Upper lobe of left lung (tissue), 6 donors: ENCODE measurements at regions not wholly inside any gene's neighbourhood (a gene's known extent, or its start where the extent isn't known, plus 50 kb on each side); places are given as distances from the start of the nearest gene placed in this dataset.

Experiments
- ATAC-seq, 2 donors: fragments of 200-7000 bp; cut with Tn5 transposase; one replicate each; pipeline ENCODE4 v1.9.1; 2022; ENCODE audit warnings: mild to moderate bottlenecking in 2 of 2, moderate library complexity in 2 of 2; ENCODE audit not compliant: low FRiP score in 2 of 2
- DNase-seq, 2 donors: peaks; one replicate each; pipeline ENCODE4 v3.0.0-alpha.2; 2019 to 2020
- H3K27ac ChIP-seq, 4 donors: fragments of 200-600 bp; sonication (generic); one replicate each; pipeline ENCODE4 v1.5.1; 2016 to 2019
- H3K27me3 ChIP-seq, 4 donors: fragments of 200-600 bp; sonication (generic); one replicate each; pipeline ENCODE4 v1.5.1; 2017 to 2019
- H3K36me3 ChIP-seq, 4 donors: fragments of 200-600 bp; sonication (generic); one replicate each; pipeline ENCODE4 v1.5.1; 2016 to 2019
- H3K4me1 ChIP-seq, 4 donors: fragments of 200-600 bp; sonication (generic); one replicate each; pipeline ENCODE4 v1.5.1; 2018 to 2019
- H3K4me3 ChIP-seq, 4 donors: fragments of 200-600 bp; sonication (generic); one replicate each; pipeline ENCODE4 v1.5.1; 2017 to 2019; ENCODE audit warnings: mild to moderate bottlenecking in 2 of 4, moderate library complexity in 1 of 4
- H3K9me3 ChIP-seq, 4 donors: fragments of 200-600 bp; sonication (generic); one replicate each; pipeline ENCODE4 v1.5.1; 2018 to 2019
- EP300 ChIP-seq, 4 donors: sonication (generic); formaldehyde crosslinking; IDR thresholded peaks; one replicate each; pipeline ENCODE4 v1.5.1; 2017; ENCODE audit warnings: antibody characterized with exemption in 4 of 4, control low read depth in 2 of 4
- POLR2A ChIP-seq, 4 donors: fragments of 450-650 bp; IDR thresholded peaks; one replicate each; pipeline ENCODE4 v1.5.1; 2016 to 2017; ENCODE audit warnings: antibody characterized with exemption in 4 of 4, mild to moderate bottlenecking in 2 of 4
- POLR2AphosphoS5 ChIP-seq, 2 donors: sonication (generic); formaldehyde crosslinking; IDR thresholded peaks; one replicate each; pipeline ENCODE4 v1.5.1; 2017; ENCODE audit warnings: antibody characterized with exemption in 2 of 2
- WGBS, 2 donors: methylation state at CpG; one replicate each; pipeline ENCODE4 v1.1.5; 2017 to 2018; 5-methylcytosine and 5-hydroxymethylcytosine counted together
- TF ChIP-seq, protein P1 (sequence below), 6 experiments: fragments of 450-650 bp in 4 of 6; fragments of 200-600 bp in 2 of 6; sonication (generic) in 2 of 6; IDR thresholded peaks; one replicate each; pipeline ENCODE4 v1.5.1; 2016 to 2019; ENCODE audit warnings: antibody characterized with exemption in 6 of 6
- donor health status: DM: no; HTN: no; CAD: no; lungs with moderate emphysema.
- donor health status: DM: no; HTN: yes; CAD: no; lungs with severe emphysema.

GRCh38 chr2:118209727-118210126, 121.5 kb downstream of the INSIG2 start:
- Histone ChIP-seq H3K27me3 (no peaks in the 10 kb centered on the region), H3K4me1 (no peaks in the 10 kb centered on the region), H3K9me3 (no peaks in the 10 kb centered on the region), H3K36me3 (no peaks in the 10 kb centered on the region), H3K4me3 (no peak overlapping the region), H3K27ac (no peak overlapping the region)
- DNase-seq = no peak
- ATAC-seq = no peak
- WGBS, 2 donors = 89 to 93% methylated on average over 1 of the region's 1 CpG
- TF ChIP-seq EP300 (IDR thresholded peaks at IDR 0.05) = no peak
- no peak for TF ChIP-seq POLR2A (IDR thresholded peaks at IDR 0.05)

GRCh38 chr2:118207889-118208288, 119.6 kb downstream of the INSIG2 start:
- Histone ChIP-seq H3K4me3 (no peak overlapping the region), H3K4me1 (peaks cover 0 to 2% (median 0%) of the 10 kb centered on the region in 4 donors), H3K27ac (no peak overlapping the region), H3K9me3 (no peaks in the 10 kb centered on the region), H3K36me3 (no peaks in the 10 kb centered on the region), H3K27me3 (no peaks in the 10 kb centered on the region)
- 42 to 49% methylated on average over 3 to 5 of the region's 5 CpGs for WGBS, 2 donors
- TF ChIP-seq EP300 (IDR thresholded peaks at IDR 0.05) (no peak), POLR2A (IDR thresholded peaks at IDR 0.05) (no peak), POLR2AphosphoS5 (IDR thresholded peaks at IDR 0.05) (no peak)
- TF ChIP-seq, protein P1, sequence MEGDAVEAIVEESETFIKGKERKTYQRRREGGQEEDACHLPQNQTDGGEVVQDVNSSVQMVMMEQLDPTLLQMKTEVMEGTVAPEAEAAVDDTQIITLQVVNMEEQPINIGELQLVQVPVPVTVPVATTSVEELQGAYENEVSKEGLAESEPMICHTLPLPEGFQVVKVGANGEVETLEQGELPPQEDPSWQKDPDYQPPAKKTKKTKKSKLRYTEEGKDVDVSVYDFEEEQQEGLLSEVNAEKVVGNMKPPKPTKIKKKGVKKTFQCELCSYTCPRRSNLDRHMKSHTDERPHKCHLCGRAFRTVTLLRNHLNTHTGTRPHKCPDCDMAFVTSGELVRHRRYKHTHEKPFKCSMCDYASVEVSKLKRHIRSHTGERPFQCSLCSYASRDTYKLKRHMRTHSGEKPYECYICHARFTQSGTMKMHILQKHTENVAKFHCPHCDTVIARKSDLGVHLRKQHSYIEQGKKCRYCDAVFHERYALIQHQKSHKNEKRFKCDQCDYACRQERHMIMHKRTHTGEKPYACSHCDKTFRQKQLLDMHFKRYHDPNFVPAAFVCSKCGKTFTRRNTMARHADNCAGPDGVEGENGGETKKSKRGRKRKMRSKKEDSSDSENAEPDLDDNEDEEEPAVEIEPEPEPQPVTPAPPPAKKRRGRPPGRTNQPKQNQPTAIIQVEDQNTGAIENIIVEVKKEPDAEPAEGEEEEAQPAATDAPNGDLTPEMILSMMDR (IDR thresholded peaks at IDR 0.05) = no peak
- DNase-seq = peak in 1 of 2 donors; percentile 42
- peak in 1 of 2 donors; percentile 58 for ATAC-seq

DNA sequence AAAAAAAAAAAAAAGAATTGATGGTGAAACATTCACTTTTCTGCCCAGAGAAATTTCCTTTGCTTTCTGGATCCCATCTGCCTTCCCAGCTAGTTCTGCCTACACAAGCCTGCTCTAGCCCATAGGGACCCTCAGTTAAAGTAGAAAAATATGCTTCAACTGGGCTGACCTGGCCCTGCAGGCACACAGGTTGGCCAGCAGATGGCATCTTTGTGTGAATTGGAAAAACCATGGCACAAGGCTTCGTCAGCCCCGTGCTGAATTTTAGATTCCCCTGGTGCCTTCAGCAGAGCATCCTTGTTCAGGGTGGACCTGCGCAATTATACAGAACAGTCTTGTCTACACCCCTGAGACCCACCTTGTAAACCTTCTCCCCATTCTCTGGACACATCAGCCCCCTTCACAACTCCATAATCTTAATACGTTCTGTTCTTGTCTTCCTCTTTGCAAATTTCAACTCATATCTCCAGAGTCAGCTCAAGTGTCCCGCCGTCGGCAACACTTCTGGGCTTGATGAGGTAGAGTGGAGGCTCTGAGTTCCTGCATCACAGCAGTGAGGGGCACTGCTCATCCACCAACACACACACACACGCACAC, 114.5 kb downstream of the INSIG2 start:
- Histone ChIP-seq H3K27me3 (no peaks in the 10 kb centered on the region), H3K36me3 (no peaks in the 10 kb centered on the region), H3K27ac (no peak overlapping the region), H3K9me3 (no peaks in the 10 kb centered on the region), H3K4me1 (peaks cover 0 to 4% (median 0%) of the 10 kb centered on the region in 4 donors), H3K4me3 (no peak overlapping the region)
- TF ChIP-seq POLR2A (IDR thresholded peaks at IDR 0.05) (no peak), EP300 (IDR thresholded peaks at IDR 0.05) (no peak)
- TF ChIP-seq, protein P1 (IDR thresholded peaks at IDR 0.05) = peak; percentile 49 to 73 (median 60)
- ATAC-seq (peak; percentile 20 to 84), DNase-seq (no peak)
- 36 to 45% methylated on average over 8 of the region's 8 CpGs for WGBS, 2 donors

DNA sequence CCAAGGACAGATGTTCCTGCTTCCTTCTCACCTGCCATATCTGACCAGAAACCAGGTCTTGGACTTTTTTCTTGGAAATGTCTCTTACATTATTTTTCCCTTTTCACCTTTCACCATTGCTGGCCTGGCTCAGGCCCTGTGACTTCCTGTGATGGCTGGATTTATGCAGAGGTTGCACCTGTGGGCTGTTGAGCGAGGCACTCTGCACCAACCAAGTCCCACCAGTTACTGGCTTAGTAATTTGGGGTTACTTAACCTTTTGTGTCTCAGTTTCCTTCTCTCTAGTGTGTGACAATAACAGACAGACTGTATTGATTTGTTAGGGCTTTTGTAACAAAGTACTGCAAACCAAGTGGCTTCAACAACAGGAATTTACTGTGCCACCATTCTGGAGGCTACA, 110.0 kb downstream of the INSIG2 start:
- Histone ChIP-seq H3K36me3 (no peaks in the 10 kb centered on the region), H3K4me3 (no peak overlapping the region), H3K9me3 (no peaks in the 10 kb centered on the region), H3K27me3 (no peaks in the 10 kb centered on the region), H3K27ac (no peak overlapping the region), H3K4me1 (peaks cover 0 to 4% (median 0%) of the 10 kb centered on the region in 4 donors)
- WGBS, 2 donors = 90 to 92% methylated on average over 1 of the region's 1 CpG
- TF ChIP-seq POLR2A (IDR thresholded peaks at IDR 0.05) (no peak), POLR2AphosphoS5 (IDR thresholded peaks at IDR 0.05) (no peak)
- DNase-seq (no peak), ATAC-seq (no peak)

DNA sequence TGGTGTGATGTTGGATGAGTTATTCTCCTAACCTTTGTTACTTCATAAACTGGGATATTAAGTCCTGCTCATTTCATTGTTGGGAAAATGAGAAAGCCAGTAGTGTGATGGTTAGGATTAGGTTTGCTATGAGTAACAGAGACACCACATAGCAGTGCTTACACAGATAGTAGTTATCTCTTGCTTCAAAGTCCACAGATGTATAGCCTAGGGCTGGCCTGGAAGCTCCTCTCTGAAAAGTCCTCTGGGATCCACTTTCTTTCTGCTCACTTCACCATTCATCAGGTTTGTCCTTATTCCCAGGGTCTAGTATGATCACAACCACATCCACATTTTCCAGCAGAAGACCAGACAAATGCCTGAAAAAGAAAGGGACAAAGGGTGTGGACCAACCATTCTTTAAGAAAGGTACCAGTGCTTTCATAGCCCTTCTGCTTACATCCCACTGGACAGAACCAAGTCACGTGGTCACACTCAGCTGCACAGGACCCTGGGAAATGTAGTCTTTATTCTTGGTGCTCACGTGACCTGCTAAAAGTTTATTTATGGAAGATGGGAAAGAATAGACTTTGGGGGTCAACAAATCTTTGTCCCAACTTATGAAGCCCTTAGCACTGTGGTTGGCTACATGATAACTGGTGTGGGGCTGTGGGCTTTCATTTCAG, 108.9 kb downstream of the INSIG2 start:
- H3K9me3 ChIP-seq = no peaks in the 10 kb centered on the region
- no peaks in the 10 kb centered on the region for H3K36me3 ChIP-seq
- no peaks in the 10 kb centered on the region for H3K27me3 ChIP-seq
- H3K4me1 ChIP-seq = no peaks in the 10 kb centered on the region
- TF ChIP-seq POLR2AphosphoS5 (IDR thresholded peaks at IDR 0.05) = no peak
- no peak for TF ChIP-seq POLR2A (IDR thresholded peaks at IDR 0.05)
- TF ChIP-seq EP300 (IDR thresholded peaks at IDR 0.05) = no peak
- TF ChIP-seq, protein P1 (IDR thresholded peaks at IDR 0.05) = no peak
- H3K27ac ChIP-seq = no peak overlapping the region
- H3K4me3 ChIP-seq = no peak overlapping the region
- ATAC-seq (no peak), DNase-seq (no peak)
- 48 to 63% methylated on average over 2 of the region's 2 CpGs for WGBS, 2 donors

DNA sequence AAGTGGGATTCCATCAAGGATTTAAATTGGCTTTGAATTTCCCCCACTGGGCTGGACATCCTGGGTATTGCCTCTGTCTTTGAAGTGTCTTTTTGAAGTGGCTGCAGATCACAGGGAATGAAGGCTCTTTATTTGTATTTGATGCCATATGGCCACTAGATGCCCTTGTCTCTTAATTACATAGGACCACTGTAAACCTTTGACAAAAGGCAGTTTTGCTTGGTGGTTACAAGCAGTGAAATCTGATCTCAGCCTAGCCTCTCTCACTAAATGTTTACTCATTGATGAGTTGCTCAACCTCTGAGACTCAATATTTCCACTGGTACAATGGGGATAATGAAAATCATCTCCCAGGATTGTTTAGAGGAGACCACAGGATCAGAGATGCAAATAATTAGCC, 102.2 kb downstream of the INSIG2 start:
- ATAC-seq (no peak), DNase-seq (no peak)
- Histone ChIP-seq H3K4me1 (peaks cover under 1 to 10% (median 4%) of the 10 kb centered on the region in 4 donors), H3K27me3 (no peaks in the 10 kb centered on the region), H3K9me3 (no peaks in the 10 kb centered on the region), H3K4me3 (no peak overlapping the region), H3K36me3 (no peaks in the 10 kb centered on the region), H3K27ac (no peak overlapping the region)
- TF ChIP-seq, protein P1 (IDR thresholded peaks at IDR 0.05) = no peak
- TF ChIP-seq EP300 (IDR thresholded peaks at IDR 0.05) (no peak), POLR2AphosphoS5 (IDR thresholded peaks at IDR 0.05) (no peak), POLR2A (IDR thresholded peaks at IDR 0.05) (no peak)
